ENCODE measurements at regions not wholly inside any gene's neighbourhood (a gene's known extent, or its start where the extent isn't known, plus 50 kb on each side); places are given as distances from the start of the nearest gene placed in this dataset.

GRCh38 chr16:85195271-85195647, 83.0 kb upstream of the CIBAR2 start:
- Histone ChIP-seq H3K27ac (no peak overlapping the region), H3K9me3 (ENCODE audit: low read depth, low read length) (no peaks in the 10 kb centered on the region), H3K4me3 (no peak overlapping the region), H3K9ac (ENCODE audit: insufficient read length) (no peak overlapping the region), H3K36me3 (ENCODE audit: insufficient read depth, low read length) (no peaks in the 10 kb centered on the region)
- no peak for TF ChIP-seq EZH2 (IDR thresholded peaks at IDR 0.05)
- no peak for TF ChIP-seq POLR2AphosphoS5 (IDR thresholded peaks at IDR 0.05; ENCODE audit: borderline replicate concordance, low read depth, low read length)
- no peak for TF ChIP-seq FOXP2 (optimal IDR thresholded peaks at IDR 0.05; ENCODE audit: control extremely low read depth, extremely low read length, insufficient read depth)
- DNase-seq (ENCODE audit: low read depth, low spot score), result no peak

DNA sequence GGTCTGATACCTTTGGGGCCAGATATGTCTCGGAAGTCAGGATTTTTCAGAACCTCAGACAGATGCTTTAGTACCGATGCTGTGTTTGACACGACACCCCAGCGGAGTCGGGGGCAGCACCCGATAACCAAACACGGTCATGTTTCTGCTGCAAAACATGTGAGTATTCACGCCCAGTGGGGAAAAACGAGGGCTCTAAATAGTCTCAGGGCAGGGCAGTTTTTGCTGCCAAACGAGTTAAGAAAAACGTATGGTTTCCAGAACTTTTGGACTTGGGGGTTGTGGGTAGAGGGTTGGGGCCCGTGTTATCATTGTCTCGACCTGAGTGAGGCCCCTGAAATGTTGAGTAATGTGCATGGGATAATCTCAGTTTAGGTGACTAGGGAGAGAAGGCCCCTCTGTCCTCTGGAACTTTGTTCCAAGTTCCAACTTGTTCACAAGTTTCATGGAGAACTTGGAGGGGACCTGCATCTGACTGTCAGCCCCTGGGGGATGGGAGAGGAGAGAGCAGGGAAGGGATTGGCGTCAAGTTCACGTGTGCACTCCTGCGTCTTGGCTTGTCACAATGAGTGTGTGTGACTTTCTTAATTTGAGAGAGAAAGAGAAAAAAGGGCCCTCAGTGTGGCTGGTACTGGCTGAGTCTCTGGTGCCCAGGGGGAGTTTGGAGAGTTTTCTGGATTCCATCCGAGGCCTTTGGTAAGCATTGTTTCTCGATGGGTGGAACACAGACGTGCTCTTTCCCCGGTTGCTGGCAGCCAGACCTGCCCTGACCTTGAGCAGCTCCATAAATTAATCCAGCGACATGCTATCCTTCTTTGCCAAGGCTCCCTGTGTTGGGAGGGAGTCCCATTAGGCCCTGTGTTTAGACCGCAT, 83.9 kb upstream of the CIBAR2 start:
- H3K4me3 ChIP-seq, result no peak overlapping the region
- DNase-seq (ENCODE audit: low read depth, low spot score), result no peak
- no peak for TF ChIP-seq FOXP2 (optimal IDR thresholded peaks at IDR 0.05; ENCODE audit: control extremely low read depth, extremely low read length, insufficient read depth)
- TF ChIP-seq EZH2 (IDR thresholded peaks at IDR 0.05), result no peak
- no peak for TF ChIP-seq POLR2AphosphoS5 (IDR thresholded peaks at IDR 0.05; ENCODE audit: borderline replicate concordance, low read depth, low read length)
- no peaks in the 10 kb centered on the region for H3K36me3 ChIP-seq (ENCODE audit: insufficient read depth, low read length)
- no peak overlapping the region for H3K9ac ChIP-seq (ENCODE audit: insufficient read length)
- no peak overlapping the region for H3K27ac ChIP-seq
- H3K9me3 ChIP-seq (ENCODE audit: low read depth, low read length), result no peaks in the 10 kb centered on the region

- no peak for TF ChIP-seq FOXP2 (optimal IDR thresholded peaks at IDR 0.05; ENCODE audit: control extremely low read depth, extremely low read length, insufficient read depth)
- no peak for TF ChIP-seq EZH2 (IDR thresholded peaks at IDR 0.05)
- TF ChIP-seq POLR2AphosphoS5 (IDR thresholded peaks at IDR 0.05; ENCODE audit: borderline replicate concordance, low read depth, low read length), result no peak
- Histone ChIP-seq H3K36me3 (ENCODE audit: insufficient read depth, low read length) (no peaks in the 10 kb centered on the region), H3K27ac (no peak overlapping the region), H3K9ac (ENCODE audit: insufficient read length) (no peak overlapping the region), H3K9me3 (ENCODE audit: low read depth, low read length) (no peaks in the 10 kb centered on the region), H3K4me3 (no peak overlapping the region)
- DNase-seq (ENCODE audit: low read depth, low spot score), result no peak
Measured at GRCh38 chr16:85196976-85197375, 84.7 kb upstream of the CIBAR2 start.

DNA sequence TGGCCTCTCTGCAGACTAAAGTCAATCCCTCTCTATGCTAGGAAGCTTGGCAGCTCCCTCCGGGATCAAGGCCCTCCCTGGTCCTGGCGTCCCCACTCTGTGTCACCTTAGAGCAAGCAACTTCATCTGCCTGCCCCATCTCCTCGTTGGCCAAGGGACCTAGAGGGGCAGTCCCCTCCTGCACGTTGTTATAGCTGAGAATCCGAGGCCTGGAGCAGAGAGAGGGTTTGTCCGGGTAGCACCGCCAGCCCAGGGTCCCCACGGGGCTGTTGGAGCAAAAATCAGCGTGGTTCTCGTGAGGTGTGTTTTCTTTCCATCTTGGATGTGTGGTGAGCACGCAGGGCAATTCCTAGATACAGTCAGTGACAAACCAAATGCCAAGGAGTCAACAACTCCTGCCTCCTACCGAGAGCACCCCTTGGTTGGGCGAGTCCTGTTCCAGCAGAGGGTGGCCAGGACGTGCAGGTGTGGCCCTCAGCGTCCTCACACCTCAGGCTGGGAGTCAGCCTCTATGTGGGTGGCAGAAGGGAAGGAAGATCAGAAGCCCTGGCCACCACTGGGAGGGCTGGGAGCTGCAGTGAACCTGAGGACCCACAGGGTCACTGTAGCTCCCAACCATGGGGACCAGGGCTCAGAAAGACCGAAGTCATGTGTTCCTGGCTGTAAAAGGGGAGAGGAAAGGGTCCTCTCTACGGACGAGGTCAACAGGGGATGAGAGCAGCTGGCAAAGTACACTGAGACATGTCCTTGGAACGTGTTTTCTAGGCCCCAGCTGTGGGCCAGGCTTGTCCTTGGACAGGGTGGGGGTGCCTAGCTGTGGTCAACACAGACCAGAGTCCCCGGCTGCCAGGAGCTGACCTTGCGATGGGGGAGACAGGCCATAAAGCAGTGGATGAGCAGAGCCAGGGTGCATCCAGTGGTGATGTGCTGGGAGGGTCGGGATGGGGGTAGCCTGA, 85.6 kb upstream of the CIBAR2 start:
- no peaks in the 10 kb centered on the region for H3K9me3 ChIP-seq (ENCODE audit: low read depth, low read length)
- H3K9ac ChIP-seq (ENCODE audit: insufficient read length), result no peak overlapping the region
- no peak overlapping the region for H3K4me3 ChIP-seq
- no peaks in the 10 kb centered on the region for H3K36me3 ChIP-seq (ENCODE audit: insufficient read depth, low read length)
- DNase-seq (ENCODE audit: low read depth, low spot score), result no peak
- no peak overlapping the region for H3K27ac ChIP-seq
- TF ChIP-seq EZH2 (IDR thresholded peaks at IDR 0.05) (no peak), FOXP2 (optimal IDR thresholded peaks at IDR 0.05; ENCODE audit: control extremely low read depth, extremely low read length, insufficient read depth) (no peak), POLR2AphosphoS5 (IDR thresholded peaks at IDR 0.05; ENCODE audit: borderline replicate concordance, low read depth, low read length) (no peak)

DNA sequence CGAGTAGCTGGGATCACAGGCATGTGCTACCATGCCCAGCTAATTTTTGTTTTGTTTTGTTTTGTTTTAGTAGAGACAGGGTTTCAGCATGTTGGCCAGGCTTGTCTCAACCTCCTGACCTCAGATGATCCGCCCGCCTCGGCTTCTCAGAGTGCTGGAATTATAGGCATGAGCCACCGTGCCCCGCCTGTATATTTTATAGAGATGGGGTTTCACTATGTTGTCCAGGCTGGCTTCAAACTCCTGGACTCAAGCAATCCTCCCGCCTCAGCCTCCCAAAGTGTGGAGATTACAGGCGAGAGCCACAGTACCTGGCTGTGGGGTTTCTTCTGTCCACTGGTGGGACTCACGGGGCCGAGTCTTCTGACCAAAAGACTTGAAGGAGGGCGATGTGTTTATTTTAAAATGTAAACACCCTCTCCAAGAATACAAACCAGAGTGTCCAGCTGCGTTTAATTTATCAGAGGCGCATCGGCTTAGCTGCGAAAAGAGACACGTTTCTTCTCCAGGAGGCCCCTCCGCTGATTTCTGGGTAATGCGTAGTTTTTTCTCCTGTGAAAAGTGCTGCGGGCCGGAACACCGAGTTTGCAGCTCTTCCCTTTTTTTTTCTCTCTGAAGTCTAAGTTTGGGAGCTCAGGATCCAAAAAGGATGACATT, 86.9 kb upstream of the CIBAR2 start:
- TF ChIP-seq EZH2 (IDR thresholded peaks at IDR 0.05), result no peak
- no peak for TF ChIP-seq FOXP2 (optimal IDR thresholded peaks at IDR 0.05; ENCODE audit: control extremely low read depth, extremely low read length, insufficient read depth)
- Histone ChIP-seq H3K9me3 (ENCODE audit: low read depth, low read length) (no peaks in the 10 kb centered on the region), H3K9ac (ENCODE audit: insufficient read length) (no peak overlapping the region), H3K27ac (no peak overlapping the region), H3K36me3 (ENCODE audit: insufficient read depth, low read length) (no peaks in the 10 kb centered on the region), H3K4me3 (no peak overlapping the region)
- DNase-seq (ENCODE audit: low read depth, low spot score), result no peak

DNA sequence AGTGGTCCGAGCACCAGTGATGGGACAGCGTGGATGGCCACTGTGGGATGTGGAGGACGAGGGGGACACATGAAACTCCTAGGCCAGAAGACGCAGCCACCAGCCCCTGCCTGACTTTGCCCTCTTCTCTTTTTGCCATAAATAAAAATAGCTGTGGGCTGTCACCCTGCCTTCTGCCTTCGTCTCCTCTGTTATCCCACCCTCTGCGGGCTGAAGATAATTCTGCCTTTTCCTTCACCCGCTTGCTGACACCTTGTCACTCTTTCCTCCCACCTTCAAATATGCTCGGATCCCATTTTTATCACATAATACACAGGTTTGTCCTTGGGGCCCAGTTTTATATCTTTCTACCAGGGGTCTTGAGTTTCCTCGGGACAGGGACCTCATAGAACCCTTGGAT, 87.6 kb upstream of the CIBAR2 start:
- Histone ChIP-seq H3K9me3 (ENCODE audit: low read depth, low read length) (no peaks in the 10 kb centered on the region), H3K36me3 (ENCODE audit: insufficient read depth, low read length) (no peaks in the 10 kb centered on the region), H3K27ac (no peak overlapping the region), H3K9ac (ENCODE audit: insufficient read length) (no peak overlapping the region), H3K4me3 (no peak overlapping the region)
- no peak for DNase-seq (ENCODE audit: low read depth, low spot score)
- no peak for TF ChIP-seq EZH2 (IDR thresholded peaks at IDR 0.05)

- TF ChIP-seq POLR2AphosphoS5 (IDR thresholded peaks at IDR 0.05; ENCODE audit: borderline replicate concordance, low read depth, low read length), result no peak
- no peak for TF ChIP-seq FOXP2 (optimal IDR thresholded peaks at IDR 0.05; ENCODE audit: control extremely low read depth, extremely low read length, insufficient read depth)
- no peak for TF ChIP-seq EZH2 (IDR thresholded peaks at IDR 0.05)
- H3K9me3 ChIP-seq (ENCODE audit: low read depth, low read length), result no peaks in the 10 kb centered on the region
- no peak overlapping the region for H3K4me3 ChIP-seq
- no peak for DNase-seq (ENCODE audit: low read depth, low spot score)
- H3K9ac ChIP-seq (ENCODE audit: insufficient read length), result no peak overlapping the region
- H3K27ac ChIP-seq, result no peak overlapping the region
- no peaks in the 10 kb centered on the region for H3K36me3 ChIP-seq (ENCODE audit: insufficient read depth, low read length)
Measured at GRCh38 chr16:85200471-85201278, 88.4 kb upstream of the CIBAR2 start.
